Neuronal stem cell (in vitro differentiated cells): ENCODE measurements at regions not wholly inside any gene's neighbourhood (a gene's known extent, or its start where the extent isn't known, plus 50 kb on each side); places are given as distances from the start of the nearest gene placed in this dataset.
A peak's percentile ranks its signal among the peaks of the same experiment; 100 is the strongest.
"Not testable (repeated sequence)": the region's sequence is repeated elsewhere in the genome, so short reads cannot be mapped to it uniquely, and the experiment has no call there.

Experiments
- DNase-seq: peaks from one replicate; pipeline ENCODE4 v3.0.0-alpha.2; 2013; ENCODE audit warnings: low spot score
- H2AFZ ChIP-seq: one replicate; pipeline ENCODE4 v1.6.1; 2013; ENCODE audit warnings: mild to moderate bottlenecking, low read length, inconsistent platforms
- H2AK5ac ChIP-seq: 2 replicates; pipeline ENCODE4 v1.6.1; 2013; ENCODE audit warnings: low read depth, mild to moderate bottlenecking, inconsistent platforms, low read length, moderate library complexity, mixed read lengths
- H2BK120ac ChIP-seq: 2 replicates; pipeline ENCODE4 v1.6.1; 2013; ENCODE audit warnings: low read depth, mild to moderate bottlenecking, inconsistent platforms, low read length, moderate library complexity, mixed read lengths
- H2BK12ac ChIP-seq: one replicate; pipeline ENCODE4 v1.6.1; 2013; ENCODE audit warnings: low read length, inconsistent platforms
- H2BK15ac ChIP-seq: 2 replicates; pipeline ENCODE4 v1.6.1; 2013; ENCODE audit warnings: mild to moderate bottlenecking, low read length, inconsistent platforms, mixed read lengths
- H2BK5ac ChIP-seq: one replicate; pipeline ENCODE4 v1.6.1; 2013; ENCODE audit warnings: inconsistent platforms, mild to moderate bottlenecking, low read length, moderate library complexity
- H3K14ac ChIP-seq: one replicate; pipeline ENCODE4 v1.6.1; 2013; ENCODE audit warnings: low read length, inconsistent platforms
- H3K18ac ChIP-seq: 2 replicates; pipeline ENCODE4 v1.6.1; 2013; ENCODE audit warnings: low read length, inconsistent platforms
- H3K23ac ChIP-seq: 2 replicates; pipeline ENCODE4 v1.6.1; 2013; ENCODE audit warnings: low read depth, mild to moderate bottlenecking, mixed read lengths, low read length, inconsistent platforms; ENCODE audit not compliant: poor library complexity
- H3K27ac ChIP-seq: replicated peaks from 3 replicates; pipeline ENCODE4 v1.5.1; 2013; ENCODE audit warnings: low read length, inconsistent platforms
- H3K27me3 ChIP-seq, 3 experiments: 2 replicates each; pipeline ENCODE4 v1.6.1; 2013; ENCODE audit warnings: low read length in 3 of 3, mild to moderate bottlenecking in 2 of 3, inconsistent platforms in 1 of 3, low read depth in 1 of 3, mixed read lengths in 1 of 3, moderate library complexity in 1 of 3; ENCODE audit not compliant: control insufficient read depth in 3 of 3, insufficient read depth in 3 of 3
- H3K36me3 ChIP-seq, 2 donors: replicated peaks in 1 of 2; 2 replicates each; pipeline ENCODE4 v1.6.1; 2013; ENCODE audit warnings: low read length in 2 of 2; ENCODE audit not compliant: control insufficient read depth in 2 of 2, insufficient read depth in 2 of 2
- H3K4ac ChIP-seq: 2 replicates; pipeline ENCODE4 v1.6.1; 2013; ENCODE audit warnings: inconsistent platforms, mild to moderate bottlenecking, low read length, moderate library complexity
- H3K4me1 ChIP-seq, 2 donors: 1 replicate in 1 of 2; 2 replicates in 1 of 2; pipeline ENCODE4 v1.6.1; 2013; ENCODE audit warnings: low read length in 2 of 2, low read depth in 1 of 2; ENCODE audit not compliant: control insufficient read depth in 2 of 2, insufficient read depth in 1 of 2
- H3K4me2 ChIP-seq: one replicate; pipeline ENCODE4 v1.6.1; 2013; ENCODE audit warnings: mild to moderate bottlenecking, low read length, inconsistent platforms; ENCODE audit not compliant: insufficient read depth, poor library complexity, severe bottlenecking
- H3K4me3 ChIP-seq, 2 donors: 2 replicates each; pipeline ENCODE4 v1.5.1; 2013; ENCODE audit warnings: low read length in 2 of 2, mild to moderate bottlenecking in 2 of 2, inconsistent platforms in 1 of 2, moderate library complexity in 1 of 2
- H3K79me1 ChIP-seq: one replicate; pipeline ENCODE4 v1.6.1; 2013; ENCODE audit warnings: low read depth, mild to moderate bottlenecking, inconsistent platforms, low read length, moderate library complexity
- H3K9ac ChIP-seq: one replicate; pipeline ENCODE4 v1.6.1; 2013; ENCODE audit warnings: mild to moderate bottlenecking, low read depth, low read length, inconsistent platforms; ENCODE audit not compliant: poor library complexity
- H3K9me3 ChIP-seq, 2 donors: replicated peaks in 1 of 2; 2 replicates each; pipeline versions ENCODE3 to v1.6.1; 2013; ENCODE audit warnings: low read length in 2 of 2, mild to moderate bottlenecking in 2 of 2, inconsistent platforms in 1 of 2, low read depth in 1 of 2, mixed read lengths in 1 of 2, moderate library complexity in 1 of 2; ENCODE audit not compliant: control insufficient read depth in 2 of 2, insufficient read depth in 1 of 2
- H4K8ac ChIP-seq: one replicate; pipeline ENCODE4 v1.6.1; 2013; ENCODE audit warnings: low read depth, mild to moderate bottlenecking, inconsistent platforms, low read length, moderate library complexity
- H4K91ac ChIP-seq: one replicate; pipeline ENCODE4 v1.6.1; 2013; ENCODE audit warnings: low read length, low read depth, mild to moderate bottlenecking, inconsistent platforms; ENCODE audit not compliant: poor library complexity
- WGBS, 2 donors: extraction: QIAGEN DNeasy Blood & Tissue Kit; methylation state at CpG; one replicate each; pipeline ENCODE4 v1.1.7; 2013; ENCODE audit warnings: missing lambda C conversion rate in 2 of 2, mixed read lengths in 1 of 2; ENCODE audit not compliant: insufficient read length in 2 of 2, insufficient replicate concordance in 1 of 2; ENCODE audit errors: extremely low coverage in 2 of 2; 5-methylcytosine and 5-hydroxymethylcytosine counted together

- no peak overlapping the region for H2BK12ac ChIP-seq
- H2AFZ ChIP-seq, result no peak overlapping the region
- H3K9me3 ChIP-seq, result peaks cover 2 to 3% of the 10 kb centered on the region in 2 donors
Measured at GRCh38 chr13:111590796-111591195, 270.4 kb downstream of the TEX29 start.

GRCh38 chr13:111593490-111593889 lies 273.0 kb downstream of the TEX29 start:
- H3K9me3 ChIP-seq, result not testable (repeated sequence)
- WGBS, 2 donors, result no CpG with 5 or more reads among the region's 4 CpGs

More at GRCh38 chr13:111590796-111591195, 270.4 kb downstream of the TEX29 start:
- DNase-seq, result no peak
- no peak overlapping the region for H2BK120ac ChIP-seq
- H4K91ac ChIP-seq, result no peak overlapping the region
- H3K14ac ChIP-seq, result no peak overlapping the region
- H2AK5ac ChIP-seq, result no peak overlapping the region
- no peak overlapping the region for H3K27ac ChIP-seq
- no peak overlapping the region for H3K4ac ChIP-seq
- H3K27me3 ChIP-seq, result no peaks in the 10 kb centered on the region
- no peak overlapping the region for H3K4me2 ChIP-seq
- no peaks in the 10 kb centered on the region for H3K4me1 ChIP-seq
- peak overlapping the region; percentile 13 for H2BK15ac ChIP-seq
- no peak overlapping the region for H3K9ac ChIP-seq
- H3K23ac ChIP-seq, result no peak overlapping the region
- no peak overlapping the region for H3K18ac ChIP-seq
- H4K8ac ChIP-seq, result no peak overlapping the region
- no peaks in the 10 kb centered on the region for H3K79me1 ChIP-seq
- no peak overlapping the region for H3K4me3 ChIP-seq
- no peaks in the 10 kb centered on the region for H3K36me3 ChIP-seq
- H2BK5ac ChIP-seq, result no peak overlapping the region
- no CpG with 5 or more reads among the region's 14 CpGs for WGBS, 2 donors

GRCh38 chr13:111594606-111595005 lies 274.2 kb downstream of the TEX29 start:
- Histone ChIP-seq H2BK15ac (no peak overlapping the region), H3K4me1 (peaks cover 6 to 18% of the 10 kb centered on the region in 2 donors), H3K14ac (no peak overlapping the region), H3K79me1 (no peaks in the 10 kb centered on the region), H2AK5ac (peak overlapping the region; percentile 41), H3K4me3 (no peak overlapping the region), H2AFZ (no peak overlapping the region), H3K4ac (no peak overlapping the region), H4K8ac (no peak overlapping the region), H3K27me3 (no peaks in the 10 kb centered on the region), H2BK12ac (no peak overlapping the region), H3K18ac (peak overlapping the region; percentile 25), H2BK120ac (no peak overlapping the region), H3K9me3 (peaks cover 0 to 3% of the 10 kb centered on the region in 2 donors), H4K91ac (peak overlapping the region; percentile 20), H3K9ac (no peak overlapping the region), H3K4me2 (no peak overlapping the region), H2BK5ac (no peak overlapping the region), H3K27ac (no peak overlapping the region), H3K23ac (no peak overlapping the region), H3K36me3 (no peaks in the 10 kb centered on the region)
- DNase-seq, result no peak
- WGBS, 2 donors, result no CpG with 5 or more reads among the region's 10 CpGs

More at GRCh38 chr13:111593490-111593889, 273.0 kb downstream of the TEX29 start:
- H2BK5ac ChIP-seq, H3K27ac ChIP-seq, H3K9ac ChIP-seq, H2BK15ac ChIP-seq, H3K79me1 ChIP-seq, H2AFZ ChIP-seq, H2BK120ac ChIP-seq, H4K91ac ChIP-seq, H2BK12ac ChIP-seq, H3K4me2 ChIP-seq, H3K18ac ChIP-seq, H4K8ac ChIP-seq, H3K36me3 ChIP-seq, DNase-seq, H3K27me3 ChIP-seq, H3K4ac ChIP-seq, H3K4me3 ChIP-seq, H3K23ac ChIP-seq, H2AK5ac ChIP-seq, H3K14ac ChIP-seq: not testable (repeated sequence)
- H3K4me1 ChIP-seq, result peaks cover 4 to 13% of the 10 kb centered on the region in 2 donors

GRCh38 chr13:111595276-111595675 lies 274.8 kb downstream of the TEX29 start:
- H4K91ac ChIP-seq, result no peak overlapping the region
- no peaks in the 10 kb centered on the region for H3K36me3 ChIP-seq
- no peak overlapping the region for H2BK120ac ChIP-seq
- H3K9ac ChIP-seq, result no peak overlapping the region
- no peak overlapping the region for H2AK5ac ChIP-seq
- no peak overlapping the region for H3K18ac ChIP-seq
- H3K23ac ChIP-seq, result no peak overlapping the region
- no peak overlapping the region for H4K8ac ChIP-seq
- no peak overlapping the region for H3K27ac ChIP-seq
- no peaks in the 10 kb centered on the region for H3K27me3 ChIP-seq
- no peaks in the 10 kb centered on the region for H3K79me1 ChIP-seq
- H3K9me3 ChIP-seq, result peaks cover 0 to 3% of the 10 kb centered on the region in 2 donors
- H3K4me3 ChIP-seq, result no peak overlapping the region
- whole genome bisulfite sequencing, 2 donors, result no CpG with 5 or more reads among the region's 3 CpGs
- H2BK5ac ChIP-seq, result no peak overlapping the region
- no peak overlapping the region for H3K14ac ChIP-seq
- H3K4me2 ChIP-seq, result no peak overlapping the region
- H2BK15ac ChIP-seq, result no peak overlapping the region
- no peak overlapping the region for H2AFZ ChIP-seq
- peaks cover 8 to 18% of the 10 kb centered on the region in 2 donors for H3K4me1 ChIP-seq
- DNase-seq, result no peak
- no peak overlapping the region for H2BK12ac ChIP-seq
- H3K4ac ChIP-seq, result no peak overlapping the region
